Right lobe of liver (tissue), 6 donors: ENCODE measurements at regions not wholly inside any gene's neighbourhood (a gene's known extent, or its start where the extent isn't known, plus 50 kb on each side); places are given as distances from the start of the nearest gene placed in this dataset.

Experiments used
- ATAC-seq, 4 donors: fragments of 200-7000 bp; cut with Tn5 transposase; one replicate each; pipeline ENCODE4 v1.9.1; 2020; ENCODE audit warnings: mild to moderate bottlenecking in 4 of 4, moderate library complexity in 4 of 4
- DNase-seq, 3 donors: peaks; one replicate each; pipeline ENCODE4 v3.0.0-alpha.2; 2020
- H3K27ac ChIP-seq, 3 donors: fragments of 200-600 bp; one replicate each; pipeline ENCODE4 v1.8.0; 2022
- H3K27me3 ChIP-seq, 2 donors: fragments of 200-600 bp; one replicate each; pipeline ENCODE4 v1.8.0; 2022
- H3K36me3 ChIP-seq, 4 donors: fragments of 200-600 bp; sonication (generic) in 1 of 4; one replicate each; pipeline versions ENCODE4 v1.5.1 to v1.8.0; 2017 to 2022; ENCODE audit warnings: control low read depth in 1 of 4
- H3K4me1 ChIP-seq, 4 donors: fragments of 200-600 bp; sonication (generic) in 1 of 4; one replicate each; pipeline versions ENCODE4 v1.5.1 to v1.8.0; 2017 to 2022; ENCODE audit warnings: control low read depth in 1 of 4
- H3K4me3 ChIP-seq, 3 donors: fragments of 200-600 bp; one replicate each; pipeline ENCODE4 v1.8.0; 2022
- H3K9me3 ChIP-seq, 4 donors: fragments of 200-600 bp; sonication (generic) in 1 of 4; one replicate each; pipeline versions ENCODE4 v1.5.1 to v1.8.0; 2017 to 2022; ENCODE audit warnings: control low read depth in 1 of 4
- POLR2A ChIP-seq: fragments of 450-650 bp; IDR thresholded peaks from one replicate; pipeline ENCODE4 v1.6.1; 2017; ENCODE audit warnings: antibody characterized with exemption, mild to moderate bottlenecking
- WGBS: methylation state at CpG from one replicate; pipeline ENCODE4 v1.1.6; 2018; ENCODE audit warnings: low coverage, low lambda C conversion rate; ENCODE audit not compliant: insufficient coverage; ENCODE audit errors: missing lambda C conversion rate; 5-methylcytosine and 5-hydroxymethylcytosine counted together
- intact Hi-C, 2 donors: fragments of 100-400 bp; cut with DNase I; formaldehyde crosslinking; loops; one replicate each; pipeline versions ENCODE4 v1.11.2 to v1.14.1; 2022
- TF ChIP-seq, protein P1 (sequence below), 4 donors: fragments of 200-600 bp in 3 of 4; fragments of 450-650 bp in 1 of 4; IDR thresholded peaks; one replicate each; pipeline versions ENCODE4 v1.5.1 to v1.8.0; 2016 to 2022; ENCODE audit warnings: antibody characterized with exemption in 4 of 4, mild to moderate bottlenecking in 2 of 4
- donor health status: DM: no; HTN: yes; CAD: no.
- donor health status: DM: no; HTN: no; CAD: no.
- donor health status: DM: no; HTN: no; CAD: no.
- donor health status: DM: no; HTN: yes; CAD: no.
- donor health status: DM: no; HTN: yes; CAD: no.

- no peaks in the 10 kb centered on the region for H3K4me1 ChIP-seq
- H3K4me3 ChIP-seq = no peak overlapping the region
- intact Hi-C loops = no loop called here
- TF ChIP-seq, protein P1, sequence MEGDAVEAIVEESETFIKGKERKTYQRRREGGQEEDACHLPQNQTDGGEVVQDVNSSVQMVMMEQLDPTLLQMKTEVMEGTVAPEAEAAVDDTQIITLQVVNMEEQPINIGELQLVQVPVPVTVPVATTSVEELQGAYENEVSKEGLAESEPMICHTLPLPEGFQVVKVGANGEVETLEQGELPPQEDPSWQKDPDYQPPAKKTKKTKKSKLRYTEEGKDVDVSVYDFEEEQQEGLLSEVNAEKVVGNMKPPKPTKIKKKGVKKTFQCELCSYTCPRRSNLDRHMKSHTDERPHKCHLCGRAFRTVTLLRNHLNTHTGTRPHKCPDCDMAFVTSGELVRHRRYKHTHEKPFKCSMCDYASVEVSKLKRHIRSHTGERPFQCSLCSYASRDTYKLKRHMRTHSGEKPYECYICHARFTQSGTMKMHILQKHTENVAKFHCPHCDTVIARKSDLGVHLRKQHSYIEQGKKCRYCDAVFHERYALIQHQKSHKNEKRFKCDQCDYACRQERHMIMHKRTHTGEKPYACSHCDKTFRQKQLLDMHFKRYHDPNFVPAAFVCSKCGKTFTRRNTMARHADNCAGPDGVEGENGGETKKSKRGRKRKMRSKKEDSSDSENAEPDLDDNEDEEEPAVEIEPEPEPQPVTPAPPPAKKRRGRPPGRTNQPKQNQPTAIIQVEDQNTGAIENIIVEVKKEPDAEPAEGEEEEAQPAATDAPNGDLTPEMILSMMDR (IDR thresholded peaks at IDR 0.05) = no peak
- no peak for TF ChIP-seq POLR2A
- no peak overlapping the region for H3K27ac ChIP-seq
- ATAC-seq (no peak), DNase-seq (no peak)
- H3K9me3 ChIP-seq = no peaks in the 10 kb centered on the region
- no peaks in the 10 kb centered on the region for H3K36me3 ChIP-seq
- WGBS = 64% methylated on average over 7 of the region's 7 CpGs
- peaks cover 0 to 16% of the 10 kb centered on the region in 2 donors for H3K27me3 ChIP-seq
Observed at GRCh38 chr2:105626212-105626965, 118.3 kb upstream of the NCK2 start.

DNA sequence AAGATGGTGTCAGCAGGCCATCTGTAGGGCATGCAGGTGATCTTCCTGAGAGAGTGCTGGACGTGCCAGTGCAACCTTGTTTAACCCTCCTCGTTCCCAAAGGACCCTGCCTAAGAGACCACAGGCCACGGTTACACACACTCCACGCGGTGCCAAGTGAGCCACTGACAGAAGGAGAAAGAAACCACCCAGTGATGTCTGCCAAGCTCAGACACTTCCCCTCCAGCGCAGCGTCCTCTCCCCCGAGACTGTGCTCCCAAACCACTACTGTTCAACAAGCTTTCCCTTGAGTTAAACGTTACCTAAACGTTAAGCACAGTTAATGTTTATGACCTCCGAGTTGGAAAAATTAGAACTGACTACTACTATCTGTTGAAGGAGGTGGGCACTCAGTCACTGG lies 119.1 kb upstream of the NCK2 start:
- TF ChIP-seq, protein P1 (IDR thresholded peaks at IDR 0.05) = no peak
- no peak for TF ChIP-seq POLR2A
- intact Hi-C loops = no loop called here
- Histone ChIP-seq H3K9me3 (no peaks in the 10 kb centered on the region), H3K27me3 (peaks cover 0 to 13% of the 10 kb centered on the region in 2 donors), H3K36me3 (no peaks in the 10 kb centered on the region), H3K4me3 (no peak overlapping the region), H3K4me1 (no peaks in the 10 kb centered on the region), H3K27ac (no peak overlapping the region)
- WGBS = 67% methylated on average over 7 of the region's 11 CpGs
- DNase-seq = no peak
- ATAC-seq = no peak

DNA sequence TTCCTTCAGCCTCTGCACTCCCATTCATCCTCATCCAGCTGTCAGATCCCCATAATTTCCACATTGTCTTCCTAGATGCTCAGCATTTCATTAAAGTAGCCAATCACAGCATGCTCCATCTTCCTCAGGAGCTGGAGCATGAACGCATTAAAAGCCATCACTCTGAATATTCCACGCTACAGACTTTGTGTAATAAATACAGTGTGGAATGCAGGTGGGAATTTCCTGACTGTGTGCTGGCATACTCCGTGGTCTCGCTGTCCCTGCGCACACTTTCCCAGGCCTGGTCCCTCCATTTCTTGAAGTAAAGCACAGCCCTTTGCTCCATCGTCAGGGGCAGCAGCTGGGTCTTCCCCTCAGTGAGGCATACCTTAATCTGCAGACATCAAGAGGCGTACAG lies 123.7 kb upstream of the NCK2 start:
- Histone ChIP-seq H3K27me3 (no peaks in the 10 kb centered on the region), H3K36me3 (no peaks in the 10 kb centered on the region), H3K4me3 (no peak overlapping the region), H3K4me1 (no peaks in the 10 kb centered on the region), H3K27ac (no peak overlapping the region), H3K9me3 (no peaks in the 10 kb centered on the region)
- intact Hi-C loops = no loop called here
- DNase-seq (no peak), ATAC-seq (no peak)
- 85% methylated on average over 6 of the region's 7 CpGs for WGBS
- no peak for TF ChIP-seq POLR2A
- TF ChIP-seq, protein P1 (IDR thresholded peaks at IDR 0.05) = no peak

GRCh38 chr2:105618351-105618659 lies 126.4 kb upstream of the NCK2 start:
- intact Hi-C loops = no loop called here
- H3K27ac ChIP-seq = no peak overlapping the region
- TF ChIP-seq, protein P1 (IDR thresholded peaks at IDR 0.05) = no peak
- no peak for TF ChIP-seq POLR2A
- H3K9me3 ChIP-seq = no peaks in the 10 kb centered on the region
- no peak for DNase-seq
- ATAC-seq = no peak
- H3K4me1 ChIP-seq = no peaks in the 10 kb centered on the region
- no peaks in the 10 kb centered on the region for H3K36me3 ChIP-seq
- H3K4me3 ChIP-seq = no peak overlapping the region
- WGBS = 76% methylated on average over 4 of the region's 4 CpGs
- H3K27me3 ChIP-seq = no peaks in the 10 kb centered on the region
